IPS DF 4.7 (cell line): ENCODE measurements at regions not wholly inside any gene's neighbourhood (a gene's known extent, or its start where the extent isn't known, plus 50 kb on each side); places are given as distances from the start of the nearest gene placed in this dataset.

ENCODE experiments used
- DNase-seq: peaks from one replicate; pipeline ENCODE4 v3.0.0-alpha.2; 2013; ENCODE audit warnings: low spot score; ENCODE audit errors: extremely low read depth

GRCh38 chr17:74043976-74044375 is 159.5 kb upstream of the RPL38 start:
- DNase-seq = no peak

GRCh38 chr17:74045608-74046280 is 157.7 kb upstream of the RPL38 start:
- no peak for DNase-seq

- DNase-seq = no peak
Observed at GRCh38 chr17:74049167-74049966, 154.1 kb upstream of the RPL38 start.

- DNase-seq = no peak
Observed at GRCh38 chr17:74049967-74050458, 153.5 kb upstream of the RPL38 start.

GRCh38 chr17:74051348-74051747 is 152.1 kb upstream of the RPL38 start:
- DNase-seq = no peak

GRCh38 chr17:74052993-74053711 is 150.3 kb upstream of the RPL38 start:
- no peak for DNase-seq

- DNase-seq = no peak
Observed at GRCh38 chr17:74053712-74054078, 149.8 kb upstream of the RPL38 start.

- DNase-seq = no peak
Observed at GRCh38 chr17:74054249-74054648, 149.2 kb upstream of the RPL38 start.

GRCh38 chr17:74055508-74056160 is 147.8 kb upstream of the RPL38 start:
- no peak for DNase-seq

GRCh38 chr17:74059479-74060240 is 143.8 kb upstream of the RPL38 start:
- no peak for DNase-seq

- no peak for DNase-seq
Observed at GRCh38 chr17:74061758-74062157, 141.7 kb upstream of the RPL38 start.

- no peak for DNase-seq
Observed at GRCh38 chr17:74062234-74062633, 141.2 kb upstream of the RPL38 start.

- DNase-seq = no peak
Observed at GRCh38 chr17:74063439-74063838, 140.0 kb upstream of the RPL38 start.

- no peak for DNase-seq
Observed at GRCh38 chr17:74070374-74070773, 133.1 kb upstream of the RPL38 start.

- no peak for DNase-seq
Observed at GRCh38 chr17:74070998-74071679, 132.3 kb upstream of the RPL38 start.

GRCh38 chr17:74072340-74072739 is 131.1 kb upstream of the RPL38 start:
- no peak for DNase-seq

- no peak for DNase-seq
Observed at GRCh38 chr17:74076446-74076845, 127.0 kb upstream of the RPL38 start.

- no peak for DNase-seq
Observed at GRCh38 chr17:74077231-74077630, 126.2 kb upstream of the RPL38 start.

GRCh38 chr17:74078363-74078941 is 125.0 kb upstream of the RPL38 start:
- no peak for DNase-seq
